ENCODE measurements at regions not wholly inside any gene's neighbourhood (a gene's known extent, or its start where the extent isn't known, plus 50 kb on each side); places are given as distances from the start of the nearest gene placed in this dataset.

- no peak overlapping the region for H3K4me2 ChIP-seq (ENCODE audit: low read depth, low read length)
Observed at GRCh38 chr6:91387290-91388059, 800.6 kb upstream of the MAP3K7 start.

GRCh38 chr6:91386204-91386603 is 799.3 kb upstream of the MAP3K7 start:
- TF ChIP-seq EZH2phosphoT487 (IDR thresholded peaks at IDR 0.05; ENCODE audit: low read length), result no peak
- no peak for TF ChIP-seq CTCF (IDR thresholded peaks at IDR 0.05; ENCODE audit: low read length)
- TF ChIP-seq EZH2 (optimal IDR thresholded peaks at IDR 0.05; ENCODE audit: low read depth, low read length), result no peak
- Histone ChIP-seq H4K20me1 (ENCODE audit: insufficient read depth, low read length) (no peaks in the 10 kb centered on the region), H2AFZ (ENCODE audit: low read length) (no peak overlapping the region), H3K36me3 (replicated peaks; ENCODE audit: insufficient read depth, low read length) (no peaks in the 10 kb centered on the region), H3K9me3 (replicated peaks; ENCODE audit: insufficient read depth, low read length) (no peaks in the 10 kb centered on the region), H3K27me3 (replicated peaks; ENCODE audit: insufficient read depth, low read length) (no peaks in the 10 kb centered on the region), H3F3A (ENCODE audit: insufficient read depth, low read length) (no peaks in the 10 kb centered on the region), H3K4me1 (ENCODE audit: low read length) (no peaks in the 10 kb centered on the region), H3K4me2 (ENCODE audit: low read depth, low read length) (no peak overlapping the region), H3K79me2 (ENCODE audit: low read length) (no peaks in the 10 kb centered on the region), H3K9ac (ENCODE audit: low read length) (no peak overlapping the region), H3K4me3 (ENCODE audit: low read length) (no peak overlapping the region), H3K27ac (ENCODE audit: low read length) (no peak overlapping the region), H3K9me2 (replicated peaks; ENCODE audit: insufficient read depth, low read length) (no peaks in the 10 kb centered on the region)
- no peak for DNase-seq

More at GRCh38 chr6:91387290-91388059, 800.6 kb upstream of the MAP3K7 start:
- Histone ChIP-seq H3K27ac (ENCODE audit: low read length) (no peak overlapping the region), H3K79me2 (ENCODE audit: low read length) (no peaks in the 10 kb centered on the region), H3F3A (ENCODE audit: insufficient read depth, low read length) (no peaks in the 10 kb centered on the region), H3K9me3 (replicated peaks; ENCODE audit: insufficient read depth, low read length) (no peaks in the 10 kb centered on the region), H4K20me1 (ENCODE audit: insufficient read depth, low read length) (no peaks in the 10 kb centered on the region), H3K9ac (ENCODE audit: low read length) (no peak overlapping the region), H3K4me3 (ENCODE audit: low read length) (no peak overlapping the region), H2AFZ (ENCODE audit: low read length) (no peak overlapping the region), H3K4me1 (ENCODE audit: low read length) (no peaks in the 10 kb centered on the region), H3K36me3 (replicated peaks; ENCODE audit: insufficient read depth, low read length) (no peaks in the 10 kb centered on the region), H3K27me3 (replicated peaks; ENCODE audit: insufficient read depth, low read length) (no peaks in the 10 kb centered on the region), H3K9me2 (replicated peaks; ENCODE audit: insufficient read depth, low read length) (no peaks in the 10 kb centered on the region)
- no peak for DNase-seq
- no peak for TF ChIP-seq EZH2 (optimal IDR thresholded peaks at IDR 0.05; ENCODE audit: low read depth, low read length)
- TF ChIP-seq EZH2phosphoT487 (IDR thresholded peaks at IDR 0.05; ENCODE audit: low read length), result no peak
- no peak for TF ChIP-seq CTCF (IDR thresholded peaks at IDR 0.05; ENCODE audit: low read length)

GRCh38 chr6:91383207-91383606 is 796.3 kb upstream of the MAP3K7 start:
- Histone ChIP-seq H3K4me3 (ENCODE audit: low read length) (no peak overlapping the region), H3K9me2 (replicated peaks; ENCODE audit: insufficient read depth, low read length) (no peaks in the 10 kb centered on the region), H3K36me3 (replicated peaks; ENCODE audit: insufficient read depth, low read length) (no peaks in the 10 kb centered on the region), H3K4me1 (ENCODE audit: low read length) (no peaks in the 10 kb centered on the region), H3F3A (ENCODE audit: insufficient read depth, low read length) (no peaks in the 10 kb centered on the region), H3K4me2 (ENCODE audit: low read depth, low read length) (no peak overlapping the region), H4K20me1 (ENCODE audit: insufficient read depth, low read length) (no peaks in the 10 kb centered on the region), H2AFZ (ENCODE audit: low read length) (no peak overlapping the region), H3K27me3 (replicated peaks; ENCODE audit: insufficient read depth, low read length) (no peaks in the 10 kb centered on the region), H3K9ac (ENCODE audit: low read length) (no peak overlapping the region), H3K27ac (ENCODE audit: low read length) (no peak overlapping the region), H3K9me3 (replicated peaks; ENCODE audit: insufficient read depth, low read length) (no peaks in the 10 kb centered on the region), H3K79me2 (ENCODE audit: low read length) (no peaks in the 10 kb centered on the region)
- TF ChIP-seq EZH2 (optimal IDR thresholded peaks at IDR 0.05; ENCODE audit: low read depth, low read length) (no peak), EZH2phosphoT487 (IDR thresholded peaks at IDR 0.05; ENCODE audit: low read length) (no peak), CTCF (IDR thresholded peaks at IDR 0.05; ENCODE audit: low read length) (no peak)
- DNase-seq, result no peak

Measured in MM.1S (cell line).